Adrenal gland (tissue), 9 donors: ENCODE measurements at regions not wholly inside any gene's neighbourhood (a gene's known extent, or its start where the extent isn't known, plus 50 kb on each side); places are given as distances from the start of the nearest gene placed in this dataset.

Experiments
- DNase-seq, 7 donors: peaks; one replicate each; pipeline ENCODE4 v3.0.0-alpha.2; 2019 to 2020
- H3K27ac ChIP-seq, 5 donors: fragments of 200-600 bp; sonication (generic) in 4 of 5; 1 replicate in 3 of 5; 2 replicates in 2 of 5; pipeline versions ENCODE4 v1.5.1 to v1.8.0; 2016 to 2020; ENCODE audit warnings: mild to moderate bottlenecking in 1 of 5
- H3K27me3 ChIP-seq: fragments of 200-600 bp; 2 replicates; pipeline ENCODE4 v1.8.0; 2021
- H3K36me3 ChIP-seq, 2 donors: fragments of 200-600 bp; replicated peaks in 1 of 2; 1 replicate in 1 of 2; 2 replicates in 1 of 2; pipeline versions ENCODE4 v1.5.1 to v1.8.0; 2018 to 2022
- H3K4me1 ChIP-seq, 2 donors: fragments of 200-600 bp; replicated peaks in 1 of 2; 1 replicate in 1 of 2; 2 replicates in 1 of 2; pipeline versions ENCODE4 v1.5.1 to v1.8.0; 2018 to 2021
- H3K4me3 ChIP-seq, 4 donors: fragments of 200-600 bp; sonication (generic) in 3 of 4; one replicate each; pipeline ENCODE4 v1.5.1; 2016 to 2018
- H3K9me3 ChIP-seq, 3 donors: fragments of 200-600 bp; sonication (generic) in 1 of 3; replicated peaks in 1 of 3; 1 replicate in 2 of 3; 2 replicates in 1 of 3; pipeline versions ENCODE4 v1.5.1 to v1.8.0; 2016 to 2021
- CTCF ChIP-seq, 6 experiments: fragments of 450-650 bp in 4 of 6; fragments of 200-600 bp in 2 of 6; sonication (generic) in 1 of 6; IDR thresholded peaks; 1 replicate in 5 of 6; 2 replicates in 1 of 6; pipeline versions ENCODE4 v1.5.1 to v1.8.0; 2016 to 2021; ENCODE audit warnings: antibody characterized with exemption in 6 of 6, mild to moderate bottlenecking in 2 of 6, moderate library complexity in 1 of 6
- POLR2A ChIP-seq, 2 donors: fragments of 450-650 bp; IDR thresholded peaks; one replicate each; pipeline ENCODE4 v1.6.1; 2017; ENCODE audit warnings: antibody characterized with exemption in 2 of 2, mild to moderate bottlenecking in 2 of 2, moderate library complexity in 1 of 2
- WGBS, 4 donors: extraction: QIAGEN DNeasy Blood & Tissue Kit in 2 of 4; methylation state at CpG; one replicate each; pipeline versions ENCODE4 v1.1.5 to v1.1.7; 2013 to 2017; 5-methylcytosine and 5-hydroxymethylcytosine counted together
- intact Hi-C, 2 donors: fragments of 100-400 bp; cut with DNase I; formaldehyde crosslinking; loops; one replicate each; pipeline versions ENCODE4 v1.14.1 to v1.15.0; 2022 to 2023
- donor health status: healthy with polysubstance abuse.
- donor health status: Bipolar disorder and iron deficiency.
- donor health status: DM: yes; HTN: yes; CAD: no.
- donor health status: DM: no; HTN: no; CAD: no.
- donor health status: DM: no; HTN: no; CAD: no.

GRCh38 chr6:6769466-6769865 is 180.9 kb downstream of the LY86 start:
- Histone ChIP-seq H3K27me3 (no peaks in the 10 kb centered on the region), H3K4me1 (peaks cover 0 to 7% of the 10 kb centered on the region in 2 donors), H3K36me3 (no peaks in the 10 kb centered on the region), H3K9me3 (no peaks in the 10 kb centered on the region), H3K27ac (no peak overlapping the region), H3K4me3 (no peak overlapping the region)
- no peak for DNase-seq
- 95 to 100% (median 98%) methylated on average over 1 of the region's 1 CpG for WGBS, 4 donors
- intact Hi-C loops: no loop called here
- TF ChIP-seq CTCF (IDR thresholded peaks at IDR 0.05): no peak
- no peak for TF ChIP-seq POLR2A (IDR thresholded peaks at IDR 0.05)

DNA sequence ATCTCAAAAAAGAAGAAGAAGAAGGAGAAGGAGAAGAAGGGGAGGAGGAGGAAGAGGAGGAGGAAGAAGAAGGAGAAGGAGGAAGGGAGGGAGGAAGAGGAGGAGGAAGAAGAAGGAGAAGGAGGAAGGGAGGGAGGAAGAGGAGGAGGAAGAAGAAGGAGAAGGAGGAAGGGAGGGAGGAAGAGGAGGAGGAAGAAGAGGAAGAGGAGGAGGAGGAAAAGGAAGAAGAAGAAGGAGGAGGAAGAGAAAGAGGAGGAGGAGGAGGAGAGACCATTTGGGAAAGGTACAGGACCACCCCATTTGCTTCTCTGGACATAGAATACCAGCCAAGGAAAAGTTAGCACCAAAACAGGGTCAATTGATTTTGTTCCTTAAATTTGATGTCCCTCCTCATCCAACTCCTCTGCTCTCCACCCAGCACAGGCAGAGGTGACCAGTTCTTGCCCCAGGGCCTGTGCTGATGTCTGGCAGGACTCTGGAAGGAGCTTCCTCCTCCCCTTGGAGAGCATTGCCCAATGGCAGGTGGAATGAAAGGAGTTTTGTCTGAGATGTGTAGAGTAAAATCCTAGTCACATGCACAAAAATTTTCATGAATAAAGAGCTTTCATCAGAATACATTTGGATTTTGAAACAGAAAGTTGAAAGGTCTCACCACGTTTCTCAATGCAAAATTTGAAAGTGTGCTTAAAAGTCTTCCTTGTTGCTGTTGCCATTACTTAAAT is 182.9 kb downstream of the LY86 start:
- Histone ChIP-seq H3K36me3 (no peaks in the 10 kb centered on the region), H3K4me3 (no peak overlapping the region), H3K9me3 (no peaks in the 10 kb centered on the region), H3K27ac (no peak overlapping the region), H3K27me3 (no peaks in the 10 kb centered on the region), H3K4me1 (no peaks in the 10 kb centered on the region)
- WGBS, 4 donors: 79 to 86% (median 82%) methylated on average over 1 of the region's 1 CpG
- intact Hi-C loops: no loop called here
- no peak for DNase-seq
- no peak for TF ChIP-seq POLR2A (IDR thresholded peaks at IDR 0.05)
- TF ChIP-seq CTCF (IDR thresholded peaks at IDR 0.05): no peak

GRCh38 chr6:6771964-6772363 is 183.4 kb downstream of the LY86 start:
- no peak overlapping the region for H3K27ac ChIP-seq
- TF ChIP-seq POLR2A (IDR thresholded peaks at IDR 0.05): no peak
- TF ChIP-seq CTCF (IDR thresholded peaks at IDR 0.05): no peak
- H3K27me3 ChIP-seq: no peaks in the 10 kb centered on the region
- intact Hi-C loops: no loop called here
- H3K36me3 ChIP-seq: no peaks in the 10 kb centered on the region
- H3K9me3 ChIP-seq: no peaks in the 10 kb centered on the region
- DNase-seq: no peak
- H3K4me3 ChIP-seq: no peak overlapping the region
- H3K4me1 ChIP-seq: no peaks in the 10 kb centered on the region
- 93 to 96% (median 94%) methylated on average over 5 of the region's 5 CpGs for WGBS, 4 donors

DNA sequence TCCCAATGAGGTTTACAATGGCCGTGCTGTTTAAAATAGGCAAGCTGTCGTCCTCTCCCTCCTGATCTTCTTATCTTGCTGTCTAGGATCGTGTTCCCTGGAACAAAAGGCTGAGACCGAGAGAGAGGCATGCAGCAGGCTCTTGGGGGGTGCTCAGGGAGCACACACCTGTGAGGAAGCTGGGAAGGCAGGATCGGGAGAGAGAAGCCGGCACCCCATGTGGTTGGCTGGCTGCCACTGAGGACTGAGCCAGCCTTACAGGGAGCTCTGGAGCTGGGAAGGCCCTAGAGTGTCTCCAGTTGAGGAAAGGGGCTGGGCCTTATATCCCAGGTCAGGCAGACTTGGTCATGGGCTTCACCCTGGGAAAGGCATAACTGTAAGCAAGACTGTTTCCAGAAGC is 184.2 kb downstream of the LY86 start:
- intact Hi-C loops: no loop called here
- Histone ChIP-seq H3K9me3 (no peaks in the 10 kb centered on the region), H3K27me3 (no peaks in the 10 kb centered on the region), H3K36me3 (no peaks in the 10 kb centered on the region), H3K4me1 (no peaks in the 10 kb centered on the region), H3K4me3 (no peak overlapping the region), H3K27ac (no peak overlapping the region)
- TF ChIP-seq POLR2A (IDR thresholded peaks at IDR 0.05) (no peak), CTCF (IDR thresholded peaks at IDR 0.05) (no peak)
- WGBS, 4 donors: 68 to 87% (median 70%) methylated on average over 6 of the region's 6 CpGs
- no peak for DNase-seq
